Activated T-cell treated with anti-CD3 and anti-CD28 coated beads, Interleukin-2, amount 50 U/mL, for 72 hours (primary cell): ENCODE measurements at regions not wholly inside any gene's neighbourhood (a gene's known extent, or its start where the extent isn't known, plus 50 kb on each side); places are given as distances from the start of the nearest gene placed in this dataset.
"Not testable (repeated sequence)": the region's sequence is repeated elsewhere in the genome, so short reads cannot be mapped to it uniquely, and the experiment has no call there.

Experiments
- ATAC-seq, 2 donors: fragments of 150-1000 bp; cut with Tn5 transposase; replicated peaks in 1 of 2; 2 replicates each; pipeline ENCODE4 v1.10.0; 2021; ENCODE audit warnings: moderate library complexity in 2 of 2, mild to moderate bottlenecking in 1 of 2
- DNase-seq, 2 donors: peaks; one replicate each; pipeline ENCODE4 v3.0.0; 2021 to 2022; ENCODE audit warnings: mixed read lengths in 1 of 2
- H3K27ac Mint-ChIP-seq: one replicate; pipeline ENCODE4 v1.8.0; 2022; ENCODE audit warnings: mild to moderate bottlenecking, moderate library complexity, mixed read lengths
- H3K27me3 Mint-ChIP-seq: one replicate; pipeline ENCODE4 v1.8.0; 2022; ENCODE audit warnings: low read depth, mixed read lengths
- H3K36me3 Mint-ChIP-seq, 2 donors: one replicate each; pipeline ENCODE4 v1.8.0; 2022; ENCODE audit warnings: mixed read lengths in 2 of 2, mild to moderate bottlenecking in 1 of 2; ENCODE audit not compliant: insufficient read depth in 2 of 2
- H3K4me1 Mint-ChIP-seq: one replicate; pipeline ENCODE4 v1.8.0; 2022; ENCODE audit warnings: low read depth, mixed read lengths
- H3K4me3 Mint-ChIP-seq, 2 donors: one replicate each; pipeline ENCODE4 v1.8.0; 2022; ENCODE audit warnings: mild to moderate bottlenecking in 2 of 2, mixed read lengths in 2 of 2, moderate library complexity in 2 of 2
- H3K9me3 Mint-ChIP-seq, 2 donors: one replicate each; pipeline ENCODE4 v1.8.0; 2022; ENCODE audit warnings: mixed read lengths in 2 of 2

DNA sequence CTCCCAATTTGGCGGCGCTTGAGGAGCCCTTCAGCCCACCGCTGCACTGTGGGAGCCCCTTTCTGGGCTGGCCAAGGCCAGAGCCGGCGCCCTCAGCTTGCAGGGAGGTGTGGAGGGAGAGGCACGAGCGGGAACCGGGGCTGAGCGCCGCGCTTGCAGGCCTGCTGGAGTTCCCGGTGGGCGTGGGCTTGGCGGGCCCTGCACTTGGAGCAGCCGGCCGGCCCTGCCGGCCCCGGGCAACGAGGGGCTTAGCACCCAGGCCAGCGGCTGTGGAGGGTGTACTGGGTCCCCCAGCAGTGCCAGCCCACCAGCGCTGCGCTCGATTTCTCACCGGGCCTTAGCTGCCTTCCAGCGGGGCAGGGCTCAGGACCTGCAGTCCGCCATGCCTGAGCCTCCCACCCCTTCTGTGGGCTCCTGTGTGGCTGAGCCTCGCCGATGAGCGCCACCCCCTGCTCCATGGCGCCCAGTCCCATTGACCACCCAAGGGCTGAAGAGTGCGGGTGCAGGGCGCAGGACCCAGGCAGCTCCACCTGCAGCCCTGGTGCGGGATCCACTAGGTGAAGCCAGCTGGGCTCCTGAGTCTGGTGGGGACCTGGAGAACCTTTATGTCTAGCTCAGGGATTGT, 815.4 kb upstream of the B3GALT2 start:
- not testable (repeated sequence) for H3K36me3 Mint-ChIP-seq, ATAC-seq, H3K4me3 Mint-ChIP-seq, H3K9me3 Mint-ChIP-seq, DNase-seq, H3K27ac Mint-ChIP-seq, H3K27me3 Mint-ChIP-seq, H3K4me1 Mint-ChIP-seq

GRCh38 chr1:193988885-193989284, 802.5 kb upstream of the B3GALT2 start:
- no peaks in the 10 kb centered on the region for H3K27me3 Mint-ChIP-seq
- no peak for ATAC-seq
- peaks cover 12 to 18% of the 10 kb centered on the region in 2 donors for H3K9me3 Mint-ChIP-seq
- no peaks in the 10 kb centered on the region for H3K4me1 Mint-ChIP-seq
- H3K27ac Mint-ChIP-seq: no peak overlapping the region
- H3K36me3 Mint-ChIP-seq: peaks cover 13% of the 10 kb centered on the region in 2 donors
- no peak overlapping the region for H3K4me3 Mint-ChIP-seq
- no peak for DNase-seq

DNA sequence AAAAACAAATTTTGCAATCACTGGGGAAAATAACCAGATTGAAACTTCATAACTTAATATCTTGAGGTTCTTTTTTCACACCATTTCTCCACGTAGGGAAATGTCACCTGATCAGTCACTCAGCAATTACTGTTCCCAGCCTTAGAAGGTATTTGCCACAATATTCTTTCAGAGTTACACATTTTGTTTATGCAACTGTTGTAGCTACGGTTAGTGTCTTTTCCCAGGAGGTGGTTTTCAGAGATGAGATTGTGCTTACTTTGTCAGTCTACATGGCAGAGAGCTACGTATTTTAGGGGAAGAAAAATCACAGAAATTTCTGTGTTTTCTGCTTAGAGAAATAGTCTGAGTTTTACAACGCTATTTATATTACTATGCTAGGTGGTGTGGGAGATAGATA, 792.8 kb upstream of the B3GALT2 start:
- H3K4me1 Mint-ChIP-seq: no peaks in the 10 kb centered on the region
- H3K27ac Mint-ChIP-seq: no peak overlapping the region
- no peak overlapping the region for H3K4me3 Mint-ChIP-seq
- H3K27me3 Mint-ChIP-seq: no peaks in the 10 kb centered on the region
- H3K9me3 Mint-ChIP-seq: peaks cover 0 to 3% of the 10 kb centered on the region in 2 donors
- no peaks in the 10 kb centered on the region for H3K36me3 Mint-ChIP-seq
- DNase-seq (no peak), ATAC-seq (no peak)

GRCh38 chr1:193974286-193974798, 787.9 kb upstream of the B3GALT2 start:
- no peak overlapping the region for H3K4me3 Mint-ChIP-seq
- ATAC-seq (no peak), DNase-seq (no peak)
- peaks cover 2 to 4% of the 10 kb centered on the region in 2 donors for H3K9me3 Mint-ChIP-seq
- no peaks in the 10 kb centered on the region for H3K4me1 Mint-ChIP-seq
- H3K27me3 Mint-ChIP-seq: no peaks in the 10 kb centered on the region
- no peak overlapping the region for H3K27ac Mint-ChIP-seq
- H3K36me3 Mint-ChIP-seq: no peaks in the 10 kb centered on the region

DNA sequence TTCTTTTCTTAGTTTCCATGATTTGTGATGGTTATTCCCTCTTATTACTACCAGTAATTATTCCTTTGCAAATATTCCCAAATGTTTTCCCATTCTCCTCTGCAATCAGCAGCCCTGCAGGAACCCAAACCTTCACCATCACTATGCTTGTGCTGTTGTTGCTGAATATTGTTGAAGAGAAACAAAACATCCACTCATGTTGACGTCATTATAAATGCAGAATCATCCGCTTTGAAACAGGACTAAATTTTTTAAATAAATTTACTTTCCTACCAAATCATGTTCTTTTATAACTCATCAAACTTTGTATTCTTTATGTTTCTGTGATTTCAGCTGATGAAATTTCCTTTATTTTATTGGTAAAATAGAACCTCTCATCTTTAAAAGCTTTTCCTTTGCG, 787.0 kb upstream of the B3GALT2 start:
- DNase-seq (no peak), ATAC-seq (no peak)
- no peaks in the 10 kb centered on the region for H3K36me3 Mint-ChIP-seq

DNA sequence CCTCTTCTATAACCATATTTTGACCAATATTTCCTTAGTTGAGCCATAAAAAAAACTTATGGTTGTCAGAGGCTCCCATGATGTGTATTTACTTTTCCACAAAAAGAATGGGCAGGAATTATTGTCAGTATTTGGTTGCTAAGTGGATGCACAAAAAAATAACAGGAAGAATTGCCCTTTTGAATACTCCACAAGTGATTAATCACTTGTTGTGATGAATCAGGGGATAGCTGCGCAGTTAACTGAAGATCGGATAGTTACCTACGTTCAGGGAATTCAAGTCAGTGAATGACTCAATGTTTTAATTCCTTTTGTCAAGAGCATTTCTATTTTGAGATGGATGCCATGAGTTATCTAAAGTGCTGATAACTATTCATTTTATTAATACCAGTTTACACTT, 785.2 kb upstream of the B3GALT2 start:
- H3K27me3 Mint-ChIP-seq: no peaks in the 10 kb centered on the region
- peaks cover 2 to 4% of the 10 kb centered on the region in 2 donors for H3K9me3 Mint-ChIP-seq
- no peaks in the 10 kb centered on the region for H3K36me3 Mint-ChIP-seq
- no peaks in the 10 kb centered on the region for H3K4me1 Mint-ChIP-seq
- DNase-seq (no peak), ATAC-seq (no peak)
- no peak overlapping the region for H3K4me3 Mint-ChIP-seq
- no peak overlapping the region for H3K27ac Mint-ChIP-seq

More for the DNA sequence above, 787.0 kb upstream of the B3GALT2 start:
- Mint-ChIP-seq H3K27ac (peak overlapping the region; percentile 52), H3K27me3 (no peaks in the 10 kb centered on the region), H3K4me1 (no peaks in the 10 kb centered on the region), H3K4me3 (no peak overlapping the region), H3K9me3 (peaks cover 2 to 4% of the 10 kb centered on the region in 2 donors)

DNA sequence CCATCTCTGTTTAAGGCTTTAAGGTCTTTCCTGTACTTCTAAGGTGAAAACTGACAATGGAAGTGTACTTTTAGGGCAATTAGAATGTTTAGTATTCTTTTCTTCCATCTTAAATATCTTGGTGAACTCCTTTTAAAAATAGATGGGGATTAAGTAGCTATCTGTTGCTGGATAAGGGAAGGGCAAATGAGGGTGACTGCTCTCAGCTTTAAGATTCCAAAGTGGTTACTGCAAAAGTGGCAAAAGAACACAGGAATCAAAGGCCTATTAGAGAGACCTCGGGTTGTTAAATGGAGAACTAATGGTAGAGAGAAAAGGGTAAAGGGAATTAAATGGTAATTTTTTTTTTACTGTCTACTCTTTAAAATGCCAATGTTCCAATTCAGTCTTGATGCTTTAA, 774.1 kb upstream of the B3GALT2 start:
- H3K9me3 Mint-ChIP-seq: peaks cover 0 to 2% of the 10 kb centered on the region in 2 donors
- no peak for ATAC-seq

GRCh38 chr1:193960040-193960439, 773.6 kb upstream of the B3GALT2 start:
- Mint-ChIP-seq H3K36me3 (no peaks in the 10 kb centered on the region), H3K27me3 (no peaks in the 10 kb centered on the region), H3K4me3 (no peak overlapping the region), H3K27ac (no peak overlapping the region), H3K9me3 (peaks cover 0 to 2% of the 10 kb centered on the region in 2 donors), H3K4me1 (no peaks in the 10 kb centered on the region)
- ATAC-seq (no peak), DNase-seq (no peak)

More for the DNA sequence above, 774.1 kb upstream of the B3GALT2 start:
- Mint-ChIP-seq H3K36me3 (no peaks in the 10 kb centered on the region), H3K4me1 (no peaks in the 10 kb centered on the region), H3K27me3 (no peaks in the 10 kb centered on the region), H3K4me3 (no peak overlapping the region), H3K27ac (no peak overlapping the region)
- no peak for DNase-seq

GRCh38 chr1:193957556-193958095, 771.2 kb upstream of the B3GALT2 start:
- Mint-ChIP-seq H3K27ac (no peak overlapping the region), H3K36me3 (no peaks in the 10 kb centered on the region), H3K27me3 (no peaks in the 10 kb centered on the region), H3K4me1 (no peaks in the 10 kb centered on the region), H3K4me3 (no peak overlapping the region), H3K9me3 (peaks cover 1 to 4% of the 10 kb centered on the region in 2 donors)
- DNase-seq: no peak
- no peak for ATAC-seq

GRCh38 chr1:193952778-193953374, 766.5 kb upstream of the B3GALT2 start:
- H3K36me3 Mint-ChIP-seq: no peaks in the 10 kb centered on the region
- H3K4me1 Mint-ChIP-seq: no peaks in the 10 kb centered on the region
- ATAC-seq (no peak), DNase-seq (no peak)
- H3K4me3 Mint-ChIP-seq: no peak overlapping the region
- no peak overlapping the region for H3K27ac Mint-ChIP-seq
- H3K27me3 Mint-ChIP-seq: no peaks in the 10 kb centered on the region
- H3K9me3 Mint-ChIP-seq: peaks cover 1 to 3% of the 10 kb centered on the region in 2 donors

DNA sequence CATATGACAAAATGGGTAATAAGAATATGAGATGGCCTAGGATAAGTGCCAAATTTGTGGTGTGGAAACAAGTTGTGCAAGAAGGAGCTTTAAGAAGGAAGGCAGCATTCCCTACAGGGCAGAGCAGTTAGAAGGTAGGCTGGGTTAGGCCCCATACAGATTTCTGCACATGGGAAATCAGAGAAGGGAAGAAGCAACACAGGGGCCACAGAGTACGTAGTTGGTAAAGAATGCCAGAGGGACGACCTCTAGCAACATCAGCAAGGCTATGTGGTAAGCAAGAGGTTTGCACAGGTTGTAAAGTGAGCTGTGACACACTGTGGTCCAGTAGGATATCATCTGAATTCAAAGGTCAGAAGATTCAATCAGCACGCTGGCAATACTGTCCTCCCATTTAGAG, 765.6 kb upstream of the B3GALT2 start:
- H3K27ac Mint-ChIP-seq: no peak overlapping the region
- peaks cover 2 to 3% of the 10 kb centered on the region in 2 donors for H3K9me3 Mint-ChIP-seq
- H3K36me3 Mint-ChIP-seq: no peaks in the 10 kb centered on the region
- no peak overlapping the region for H3K4me3 Mint-ChIP-seq
- ATAC-seq (no peak), DNase-seq (no peak)
- H3K4me1 Mint-ChIP-seq: no peaks in the 10 kb centered on the region
- no peaks in the 10 kb centered on the region for H3K27me3 Mint-ChIP-seq

GRCh38 chr1:193944454-193944853, 758.0 kb upstream of the B3GALT2 start:
- H3K4me1 Mint-ChIP-seq: no peaks in the 10 kb centered on the region
- no peak overlapping the region for H3K4me3 Mint-ChIP-seq
- H3K9me3 Mint-ChIP-seq: peaks cover 4 to 5% of the 10 kb centered on the region in 2 donors
- DNase-seq (no peak), ATAC-seq (no peak)
- H3K27me3 Mint-ChIP-seq: no peaks in the 10 kb centered on the region
- no peak overlapping the region for H3K27ac Mint-ChIP-seq
- H3K36me3 Mint-ChIP-seq: peaks cover 0 to 2% of the 10 kb centered on the region in 2 donors

DNA sequence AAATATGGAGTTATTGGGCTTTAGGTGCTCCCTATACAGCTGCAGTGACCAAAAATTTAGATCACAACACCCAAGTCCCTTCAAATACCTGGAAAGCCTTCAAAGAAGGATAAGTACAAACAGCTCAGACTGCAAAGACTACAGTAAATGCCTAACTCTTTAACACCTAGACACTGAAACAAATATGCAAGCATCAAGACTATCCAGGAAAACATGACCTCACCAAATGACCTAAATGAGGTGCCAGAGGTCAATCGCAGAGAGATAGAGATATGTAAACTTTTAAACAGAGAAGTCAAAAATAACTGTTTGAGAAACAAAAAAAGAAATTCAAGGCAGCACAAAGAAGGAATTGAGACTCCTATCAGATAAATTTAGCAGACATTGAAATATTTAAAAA, 753.8 kb upstream of the B3GALT2 start:
- peaks cover 0 to 5% of the 10 kb centered on the region in 2 donors for H3K9me3 Mint-ChIP-seq
- no peak overlapping the region for H3K27ac Mint-ChIP-seq
- no peak for DNase-seq
- no peaks in the 10 kb centered on the region for H3K27me3 Mint-ChIP-seq
- ATAC-seq: no peak
- no peak overlapping the region for H3K4me3 Mint-ChIP-seq
- no peaks in the 10 kb centered on the region for H3K4me1 Mint-ChIP-seq
- H3K36me3 Mint-ChIP-seq: peaks cover 0 to 2% of the 10 kb centered on the region in 2 donors
